ENCODE measurements at regions not wholly inside any gene's neighbourhood (a gene's known extent, or its start where the extent isn't known, plus 50 kb on each side); places are given as distances from the start of the nearest gene placed in this dataset.

- DNase-seq, result no peak
Measured at GRCh38 chr15:70214941-70215635, 117.4 kb upstream of the TLE3 start.

- no peak for DNase-seq
Measured at GRCh38 chr15:70214276-70214675, 116.6 kb upstream of the TLE3 start.

- DNase-seq, result no peak
Measured at GRCh38 chr15:70213794-70214193, 116.1 kb upstream of the TLE3 start.

GRCh38 chr15:70212963-70213315 lies 115.2 kb upstream of the TLE3 start:
- no peak for DNase-seq

- no peak for DNase-seq
Measured at GRCh38 chr15:70212286-70212962, 114.7 kb upstream of the TLE3 start.

- DNase-seq, result no peak
Measured at GRCh38 chr15:70210528-70210927, 112.8 kb upstream of the TLE3 start.

- DNase-seq, result no peak
Measured at GRCh38 chr15:70210076-70210475, 112.4 kb upstream of the TLE3 start.

GRCh38 chr15:70209499-70209898 lies 111.8 kb upstream of the TLE3 start:
- DNase-seq, result no peak

- DNase-seq, result no peak
Measured at GRCh38 chr15:70208332-70208731, 110.6 kb upstream of the TLE3 start.

- no peak for DNase-seq
Measured at GRCh38 chr15:70206668-70207067, 109.0 kb upstream of the TLE3 start.

GRCh38 chr15:70204652-70205051 lies 106.9 kb upstream of the TLE3 start:
- no peak for DNase-seq

GRCh38 chr15:70203981-70204560 lies 106.4 kb upstream of the TLE3 start:
- no peak for DNase-seq

- DNase-seq, result no peak
Measured at GRCh38 chr15:70202756-70203155, 105.0 kb upstream of the TLE3 start.

- no peak for DNase-seq
Measured at GRCh38 chr15:70201425-70201775, 103.7 kb upstream of the TLE3 start.

- no peak for DNase-seq
Measured at GRCh38 chr15:70200511-70201424, 103.1 kb upstream of the TLE3 start.

- DNase-seq, result no peak
Measured at GRCh38 chr15:70199540-70200410, 102.1 kb upstream of the TLE3 start.

GRCh38 chr15:70199124-70199482 lies 101.4 kb upstream of the TLE3 start:
- no peak for DNase-seq

- DNase-seq, result no peak
Measured at GRCh38 chr15:70198441-70199123, 100.9 kb upstream of the TLE3 start.

GRCh38 chr15:70197945-70198361 lies 100.2 kb upstream of the TLE3 start:
- no peak for DNase-seq

GRCh38 chr15:70197318-70197944 lies 99.7 kb upstream of the TLE3 start:
- DNase-seq, result no peak
